Forelimb muscle (tissue), 1 donor: ENCODE measurements at regions not wholly inside any gene's neighbourhood (a gene's known extent, or its start where the extent isn't known, plus 50 kb on each side); places are given as distances from the start of the nearest gene placed in this dataset.
"Not testable (repeated sequence)": the region's sequence is repeated elsewhere in the genome, so short reads cannot be mapped to it uniquely, and the experiment has no call there.

Source experiments
- DNase-seq: peaks from one replicate; pipeline ENCODE4 v3.0.0-alpha.2; 2013; ENCODE audit warnings: low read depth

GRCh38 chr2:122019724-122020123 lies 264.3 kb downstream of the TSN start:
- DNase-seq: no peak

- DNase-seq: no peak
These were observed 264.9 kb downstream of the TSN start for GRCh38 chr2:122020377-122020776.

- no peak for DNase-seq
These were observed 266.5 kb downstream of the TSN start for GRCh38 chr2:122021941-122022340.

- DNase-seq: no peak
These were observed 267.1 kb downstream of the TSN start for GRCh38 chr2:122022531-122022930.

GRCh38 chr2:122023059-122023864 lies 267.8 kb downstream of the TSN start:
- no peak for DNase-seq

GRCh38 chr2:122027510-122028217 lies 272.2 kb downstream of the TSN start:
- DNase-seq: no peak

GRCh38 chr2:122028371-122029100 lies 273.1 kb downstream of the TSN start:
- no peak for DNase-seq

GRCh38 chr2:122029456-122029855 lies 274.0 kb downstream of the TSN start:
- no peak for DNase-seq

GRCh38 chr2:122029945-122030344 lies 274.5 kb downstream of the TSN start:
- DNase-seq: no peak

GRCh38 chr2:122031544-122032263 lies 276.3 kb downstream of the TSN start:
- DNase-seq: no peak

- no peak for DNase-seq
These were observed 276.8 kb downstream of the TSN start for GRCh38 chr2:122032264-122032645.

GRCh38 chr2:122033778-122034177 lies 278.3 kb downstream of the TSN start:
- no peak for DNase-seq

- no peak for DNase-seq
These were observed 278.9 kb downstream of the TSN start for GRCh38 chr2:122034344-122034743.

GRCh38 chr2:122034777-122035176 lies 279.3 kb downstream of the TSN start:
- no peak for DNase-seq

- not testable (repeated sequence) for DNase-seq
These were observed 283.4 kb downstream of the TSN start for GRCh38 chr2:122038816-122039215.

GRCh38 chr2:122041455-122041854 lies 286.0 kb downstream of the TSN start:
- no peak for DNase-seq

GRCh38 chr2:122051659-122052058 lies 296.2 kb downstream of the TSN start:
- DNase-seq: not testable (repeated sequence)

- no peak for DNase-seq
These were observed 300.1 kb downstream of the TSN start for GRCh38 chr2:122055521-122055931.

GRCh38 chr2:122056853-122057252 lies 301.4 kb downstream of the TSN start:
- DNase-seq: no peak

GRCh38 chr2:122061206-122061605 lies 305.8 kb downstream of the TSN start:
- DNase-seq: no peak

GRCh38 chr2:122061831-122062230 lies 306.4 kb downstream of the TSN start:
- no peak for DNase-seq

GRCh38 chr2:122062506-122062905 lies 307.1 kb downstream of the TSN start:
- DNase-seq: no peak
